ENCODE measurements at regions not wholly inside any gene's neighbourhood (a gene's known extent, or its start where the extent isn't known, plus 50 kb on each side); places are given as distances from the start of the nearest gene placed in this dataset.

GRCh38 chr2:104215269-104216161 lies 638.4 kb upstream of the POU3F3 start:
- no peak overlapping the region for H3K4me3 ChIP-seq (ENCODE audit: low read depth, low read length)
- TF ChIP-seq CTCF (IDR thresholded peaks at IDR 0.05; ENCODE audit: insufficient read depth, low read depth, low read length, missing control alignments), result no peak
- DNase-seq (ENCODE audit: low read depth), result no peak

GRCh38 chr2:104233591-104233990 lies 620.3 kb upstream of the POU3F3 start:
- no peak overlapping the region for H3K4me3 ChIP-seq (ENCODE audit: low read depth, low read length)
- no peak for DNase-seq (ENCODE audit: low read depth)
- no peak for TF ChIP-seq CTCF (IDR thresholded peaks at IDR 0.05; ENCODE audit: insufficient read depth, low read depth, low read length, missing control alignments)

GRCh38 chr2:104236491-104236890 lies 617.4 kb upstream of the POU3F3 start:
- no peak for TF ChIP-seq CTCF (IDR thresholded peaks at IDR 0.05; ENCODE audit: insufficient read depth, low read depth, low read length, missing control alignments)
- DNase-seq (ENCODE audit: low read depth), result no peak
- no peak overlapping the region for H3K4me3 ChIP-seq (ENCODE audit: low read depth, low read length)

GRCh38 chr2:104240984-104241383 lies 612.9 kb upstream of the POU3F3 start:
- no peak for TF ChIP-seq CTCF (IDR thresholded peaks at IDR 0.05; ENCODE audit: insufficient read depth, low read depth, low read length, missing control alignments)
- H3K4me3 ChIP-seq (ENCODE audit: low read depth, low read length), result no peak overlapping the region
- DNase-seq (ENCODE audit: low read depth), result no peak

GRCh38 chr2:104249629-104250028 lies 604.3 kb upstream of the POU3F3 start:
- no peak for TF ChIP-seq CTCF (IDR thresholded peaks at IDR 0.05; ENCODE audit: insufficient read depth, low read depth, low read length, missing control alignments)
- H3K4me3 ChIP-seq (ENCODE audit: low read depth, low read length), result no peak overlapping the region
- no peak for DNase-seq (ENCODE audit: low read depth)

- DNase-seq (ENCODE audit: low read depth), result no peak
- no peak for TF ChIP-seq CTCF (IDR thresholded peaks at IDR 0.05; ENCODE audit: insufficient read depth, low read depth, low read length, missing control alignments)
- no peak overlapping the region for H3K4me3 ChIP-seq (ENCODE audit: low read depth, low read length)
Observed at GRCh38 chr2:104250635-104251034, 603.3 kb upstream of the POU3F3 start.

- DNase-seq (ENCODE audit: low read depth), result no peak
- TF ChIP-seq CTCF (IDR thresholded peaks at IDR 0.05; ENCODE audit: insufficient read depth, low read depth, low read length, missing control alignments), result no peak
- H3K4me3 ChIP-seq (ENCODE audit: low read depth, low read length), result no peak overlapping the region
Observed at GRCh38 chr2:104254017-104254416, 599.9 kb upstream of the POU3F3 start.
